ENCODE measurements at regions not wholly inside any gene's neighbourhood (a gene's known extent, or its start where the extent isn't known, plus 50 kb on each side); places are given as distances from the start of the nearest gene placed in this dataset.

DNA sequence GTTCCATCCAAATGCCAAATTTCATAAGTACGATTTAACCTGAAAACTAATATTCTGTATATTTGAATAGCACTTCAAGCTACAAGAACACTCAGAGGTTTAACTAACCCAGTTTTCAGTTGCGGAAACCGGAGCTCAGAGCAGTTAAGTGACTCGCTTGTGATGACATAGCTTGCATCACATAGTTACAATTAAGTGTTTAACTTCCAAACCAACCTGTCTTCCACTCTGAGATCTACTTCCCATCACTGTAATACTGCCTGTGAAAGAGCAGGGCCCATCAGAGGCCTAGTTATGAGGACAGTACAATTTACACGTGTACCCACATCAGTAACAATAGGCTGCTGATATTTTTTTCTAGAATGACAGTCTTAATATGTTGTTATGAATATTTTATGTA lies 120.3 kb downstream of the MAD2L1 start:
- H3K4me3 ChIP-seq, result no peak overlapping the region
- no peaks in the 10 kb centered on the region for H3K4me1 ChIP-seq
- TF ChIP-seq, protein P1, sequence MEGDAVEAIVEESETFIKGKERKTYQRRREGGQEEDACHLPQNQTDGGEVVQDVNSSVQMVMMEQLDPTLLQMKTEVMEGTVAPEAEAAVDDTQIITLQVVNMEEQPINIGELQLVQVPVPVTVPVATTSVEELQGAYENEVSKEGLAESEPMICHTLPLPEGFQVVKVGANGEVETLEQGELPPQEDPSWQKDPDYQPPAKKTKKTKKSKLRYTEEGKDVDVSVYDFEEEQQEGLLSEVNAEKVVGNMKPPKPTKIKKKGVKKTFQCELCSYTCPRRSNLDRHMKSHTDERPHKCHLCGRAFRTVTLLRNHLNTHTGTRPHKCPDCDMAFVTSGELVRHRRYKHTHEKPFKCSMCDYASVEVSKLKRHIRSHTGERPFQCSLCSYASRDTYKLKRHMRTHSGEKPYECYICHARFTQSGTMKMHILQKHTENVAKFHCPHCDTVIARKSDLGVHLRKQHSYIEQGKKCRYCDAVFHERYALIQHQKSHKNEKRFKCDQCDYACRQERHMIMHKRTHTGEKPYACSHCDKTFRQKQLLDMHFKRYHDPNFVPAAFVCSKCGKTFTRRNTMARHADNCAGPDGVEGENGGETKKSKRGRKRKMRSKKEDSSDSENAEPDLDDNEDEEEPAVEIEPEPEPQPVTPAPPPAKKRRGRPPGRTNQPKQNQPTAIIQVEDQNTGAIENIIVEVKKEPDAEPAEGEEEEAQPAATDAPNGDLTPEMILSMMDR (IDR thresholded peaks at IDR 0.05), result no peak
- TF ChIP-seq POLR2A (IDR thresholded peaks at IDR 0.05), result no peak
- H3K27me3 ChIP-seq, result no peaks in the 10 kb centered on the region
- no peak for DNase-seq
- 73 to 74% methylated on average over 5 of the region's 5 CpGs for WGBS, 2 donors
- intact Hi-C loops (cut with DNase I; ENCODE audit: low total_unique reads), result no loop called here
- no peaks in the 10 kb centered on the region for H3K36me3 ChIP-seq (ENCODE audit: low read depth, missing control alignments)
- H3K9me3 ChIP-seq, result no peaks in the 10 kb centered on the region
- H3K27ac ChIP-seq, result no peak overlapping the region

DNA sequence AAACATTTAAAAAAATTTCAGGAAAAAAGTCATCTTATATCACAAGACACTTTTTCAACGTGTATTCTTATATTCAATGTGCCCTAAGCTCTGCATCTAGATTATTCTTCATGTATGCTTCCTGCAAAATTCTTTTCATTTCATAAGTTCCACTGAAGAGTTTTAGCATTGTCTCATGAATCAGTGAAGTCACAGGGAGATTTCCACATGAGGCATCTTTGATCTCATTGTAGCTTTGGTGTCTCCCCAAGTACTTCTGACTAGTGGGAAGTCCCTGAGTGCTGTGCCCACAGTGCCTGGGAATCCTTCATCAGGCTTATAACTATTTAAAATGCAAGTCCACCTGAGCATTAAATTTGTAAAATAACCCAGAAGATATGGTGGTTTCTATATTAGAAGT lies 123.8 kb downstream of the MAD2L1 start:
- TF ChIP-seq, protein P1 (IDR thresholded peaks at IDR 0.05), result no peak
- TF ChIP-seq POLR2A (IDR thresholded peaks at IDR 0.05), result no peak
- Histone ChIP-seq H3K4me1 (peaks cover 4% of the 10 kb centered on the region), H3K9me3 (no peaks in the 10 kb centered on the region), H3K27ac (no peak overlapping the region), H3K27me3 (no peaks in the 10 kb centered on the region), H3K4me3 (no peak overlapping the region), H3K36me3 (ENCODE audit: low read depth, missing control alignments) (no peaks in the 10 kb centered on the region)
- 82 to 89% methylated on average over 1 of the region's 1 CpG for WGBS, 2 donors
- intact Hi-C loops (cut with DNase I; ENCODE audit: low total_unique reads), result no loop called here
- no peak for DNase-seq

DNA sequence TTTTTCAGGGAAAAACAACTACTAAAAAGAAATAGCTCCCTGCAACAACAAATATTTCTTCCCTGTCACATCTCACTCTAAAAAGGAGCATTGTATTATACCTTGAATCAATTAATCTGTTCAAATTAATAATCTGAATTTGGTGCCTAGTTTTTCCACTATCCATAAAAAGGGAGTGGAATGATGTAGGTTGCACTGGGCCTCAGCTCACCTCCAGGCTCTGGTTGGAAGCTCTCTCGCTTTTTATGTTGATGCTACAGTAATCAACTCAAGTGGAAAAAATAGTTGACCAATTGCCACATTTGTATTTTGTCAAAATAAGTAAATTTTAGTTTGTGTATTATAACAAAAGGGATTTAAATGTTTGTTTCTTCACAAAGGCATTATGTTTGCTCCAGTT lies 126.1 kb downstream of the MAD2L1 start:
- intact Hi-C loops (cut with DNase I; ENCODE audit: low total_unique reads), result no loop called here
- Histone ChIP-seq H3K36me3 (ENCODE audit: low read depth, missing control alignments) (no peaks in the 10 kb centered on the region), H3K27me3 (no peaks in the 10 kb centered on the region), H3K27ac (peak overlapping the region in 1 of 2 donors; percentile 50), H3K9me3 (no peaks in the 10 kb centered on the region), H3K4me3 (no peak overlapping the region), H3K4me1 (peaks cover 4% of the 10 kb centered on the region)
- WGBS, 2 donors, result 60 to 83% methylated on average over 1 of the region's 1 CpG
- TF ChIP-seq, protein P1 (IDR thresholded peaks at IDR 0.05), result no peak
- TF ChIP-seq POLR2A (IDR thresholded peaks at IDR 0.05), result no peak
- DNase-seq, result no peak

DNA sequence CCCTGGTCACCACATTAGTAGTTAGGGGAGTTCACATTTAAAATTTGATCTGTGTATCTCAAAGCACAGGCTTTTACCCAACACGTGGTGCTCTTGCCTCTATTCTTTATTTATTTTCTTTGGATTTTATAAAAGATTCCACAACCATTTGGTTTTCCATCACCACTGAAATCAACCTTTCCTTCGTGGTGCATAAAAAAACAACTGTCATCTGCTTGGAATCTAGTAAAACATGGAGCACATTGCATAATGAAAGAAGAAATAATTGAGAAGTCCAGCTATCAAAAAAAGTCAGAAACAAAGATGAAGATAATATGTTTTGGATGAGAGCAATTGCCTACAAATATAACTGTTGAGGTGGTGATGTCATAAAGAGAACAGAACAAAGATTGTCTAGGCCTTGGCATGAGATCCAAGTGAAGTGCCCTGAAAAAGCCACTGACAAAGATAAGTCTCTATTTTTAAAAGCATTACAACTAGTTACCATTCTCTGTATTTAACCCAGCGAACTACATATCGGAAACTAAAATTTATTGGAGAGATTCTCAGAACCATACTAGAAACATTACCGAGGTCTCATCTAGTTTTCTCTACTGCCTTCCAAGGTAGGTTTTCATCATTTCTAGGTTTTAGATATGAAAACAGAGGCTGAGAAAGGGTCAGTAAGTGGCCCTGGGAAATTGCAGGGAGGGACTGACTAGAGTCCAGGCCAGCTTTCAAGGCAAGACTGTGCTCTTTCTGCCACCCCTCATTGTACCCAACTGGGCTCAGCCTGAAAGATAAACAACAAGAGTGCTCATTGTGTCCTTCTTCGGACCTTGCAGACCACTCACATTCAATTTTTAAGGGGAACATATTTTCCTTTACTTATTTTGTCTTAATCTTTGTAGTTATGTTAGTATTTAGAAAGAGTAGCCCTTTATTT lies 127.3 kb downstream of the MAD2L1 start:
- intact Hi-C loops (cut with DNase I; ENCODE audit: low total_unique reads), result no loop called here
- Histone ChIP-seq H3K27ac (peak overlapping the region; percentile 15 to 50), H3K9me3 (no peaks in the 10 kb centered on the region), H3K4me1 (peaks cover 4% of the 10 kb centered on the region), H3K36me3 (ENCODE audit: low read depth, missing control alignments) (no peaks in the 10 kb centered on the region), H3K27me3 (no peaks in the 10 kb centered on the region), H3K4me3 (no peak overlapping the region)
- TF ChIP-seq, protein P1 (IDR thresholded peaks at IDR 0.05), result no peak
- TF ChIP-seq POLR2A (IDR thresholded peaks at IDR 0.05), result no peak
- WGBS, 2 donors, result 42 to 43% methylated on average over 6 of the region's 6 CpGs
- DNase-seq, result peak; percentile 43

DNA sequence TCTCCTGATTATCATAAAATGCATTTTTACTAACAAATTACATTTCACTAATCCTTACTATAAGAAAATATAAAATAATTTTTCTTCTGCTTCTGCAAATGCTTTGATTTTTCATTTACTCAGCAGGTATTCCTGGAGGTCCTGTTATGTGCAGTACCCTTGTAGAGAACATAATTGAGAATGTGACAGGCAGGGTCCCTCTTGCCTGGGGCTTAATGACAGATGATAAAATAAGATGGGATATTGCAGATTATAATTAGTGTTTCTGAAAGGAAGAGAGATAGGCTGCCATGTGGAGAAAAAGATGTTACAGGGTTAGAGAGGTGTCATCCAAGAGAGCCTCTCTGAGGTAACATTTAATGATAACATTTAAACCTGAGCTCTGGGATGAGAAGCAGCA lies 128.9 kb downstream of the MAD2L1 start:
- peaks cover 4% of the 10 kb centered on the region for H3K4me1 ChIP-seq
- H3K27me3 ChIP-seq, result no peaks in the 10 kb centered on the region
- H3K4me3 ChIP-seq, result no peak overlapping the region
- no peak overlapping the region for H3K27ac ChIP-seq
- H3K9me3 ChIP-seq, result no peaks in the 10 kb centered on the region
- intact Hi-C loops (cut with DNase I; ENCODE audit: low total_unique reads), result no loop called here
- TF ChIP-seq, protein P1 (IDR thresholded peaks at IDR 0.05), result no peak
- TF ChIP-seq POLR2A (IDR thresholded peaks at IDR 0.05), result no peak
- DNase-seq, result no peak
- H3K36me3 ChIP-seq (ENCODE audit: low read depth, missing control alignments), result no peaks in the 10 kb centered on the region

All from testis (tissue), 2 donors.